Cardiac muscle cell (in vitro differentiated cells and primary cell): ENCODE measurements at regions not wholly inside any gene's neighbourhood (a gene's known extent, or its start where the extent isn't known, plus 50 kb on each side); places are given as distances from the start of the nearest gene placed in this dataset.

Experiments
- DNase-seq, 2 donors: peaks; one replicate each; pipeline versions ENCODE4 v3.0.0 to v3.0.0-alpha.2; 2010 to 2017; ENCODE audit warnings: low read depth in 1 of 2, low spot score in 1 of 2
- H3K27ac ChIP-seq: fragments of 200-600 bp; sonication (generic); 2 replicates; pipeline ENCODE4 v1.5.1; 2016
- H3K27me3 ChIP-seq: fragments of 200-600 bp; sonication (generic); 2 replicates; pipeline ENCODE4 v1.6.0; 2016; ENCODE audit warnings: control low read depth
- H3K36me3 ChIP-seq: fragments of 200-600 bp; sonication (generic); 2 replicates; pipeline ENCODE4 v1.5.1; 2016; ENCODE audit warnings: control low read depth
- H3K4me1 ChIP-seq: fragments of 200-600 bp; sonication (generic); 2 replicates; pipeline ENCODE4 v1.8.1; 2017; ENCODE audit warnings: low read depth, mild to moderate bottlenecking, mixed run types
- H3K4me3 ChIP-seq: fragments of 200-600 bp; sonication (generic); 2 replicates; pipeline ENCODE4 v1.5.1; 2016; ENCODE audit warnings: mild to moderate bottlenecking
- H3K9me3 ChIP-seq: fragments of 200-600 bp; sonication (generic); 2 replicates; pipeline ENCODE4 v1.5.1; 2017; ENCODE audit warnings: low read depth, mild to moderate bottlenecking, control low read depth
- CTCF ChIP-seq: IDR thresholded peaks from 2 replicates; pipeline ENCODE4 v1.5.1; 2012; ENCODE audit warnings: low read depth, mild to moderate bottlenecking, low read length

GRCh38 chr10:81116990-81117389 is 579.3 kb downstream of the SH2D4B start:
- DNase-seq: no peak
- Histone ChIP-seq H3K27me3 (no peaks in the 10 kb centered on the region), H3K27ac (no peak overlapping the region), H3K9me3 (no peaks in the 10 kb centered on the region), H3K4me1 (no peaks in the 10 kb centered on the region), H3K36me3 (no peaks in the 10 kb centered on the region), H3K4me3 (no peak overlapping the region)
- no peak for TF ChIP-seq CTCF

- no peak for TF ChIP-seq CTCF
Observed at GRCh38 chr10:81127931-81128330, 590.2 kb downstream of the SH2D4B start.

GRCh38 chr10:81130014-81130413 is 592.3 kb downstream of the SH2D4B start:
- Histone ChIP-seq H3K4me1 (no peaks in the 10 kb centered on the region), H3K27ac (no peak overlapping the region), H3K4me3 (no peak overlapping the region), H3K9me3 (no peaks in the 10 kb centered on the region), H3K36me3 (no peaks in the 10 kb centered on the region), H3K27me3 (no peaks in the 10 kb centered on the region)
- TF ChIP-seq CTCF: no peak
- DNase-seq: no peak

More at GRCh38 chr10:81127931-81128330, 590.2 kb downstream of the SH2D4B start:
- Histone ChIP-seq H3K36me3 (no peaks in the 10 kb centered on the region), H3K4me3 (no peak overlapping the region), H3K9me3 (no peaks in the 10 kb centered on the region), H3K4me1 (no peaks in the 10 kb centered on the region), H3K27me3 (no peaks in the 10 kb centered on the region), H3K27ac (no peak overlapping the region)
- no peak for DNase-seq

GRCh38 chr10:81135851-81136250 is 598.1 kb downstream of the SH2D4B start:
- Histone ChIP-seq H3K27me3 (no peaks in the 10 kb centered on the region), H3K27ac (no peak overlapping the region), H3K36me3 (no peaks in the 10 kb centered on the region), H3K4me3 (no peak overlapping the region), H3K9me3 (no peaks in the 10 kb centered on the region), H3K4me1 (no peaks in the 10 kb centered on the region)
- no peak for TF ChIP-seq CTCF
- no peak for DNase-seq

GRCh38 chr10:81136261-81136660 is 598.6 kb downstream of the SH2D4B start:
- no peaks in the 10 kb centered on the region for H3K27me3 ChIP-seq
- H3K4me3 ChIP-seq: no peak overlapping the region
- H3K36me3 ChIP-seq: no peaks in the 10 kb centered on the region
- H3K4me1 ChIP-seq: no peaks in the 10 kb centered on the region
- no peak for TF ChIP-seq CTCF
- H3K27ac ChIP-seq: no peak overlapping the region
- no peak for DNase-seq
- H3K9me3 ChIP-seq: no peaks in the 10 kb centered on the region

- no peak for DNase-seq
- no peaks in the 10 kb centered on the region for H3K36me3 ChIP-seq
- no peaks in the 10 kb centered on the region for H3K4me1 ChIP-seq
- no peak overlapping the region for H3K27ac ChIP-seq
- no peak for TF ChIP-seq CTCF
- H3K27me3 ChIP-seq: no peaks in the 10 kb centered on the region
- no peak overlapping the region for H3K4me3 ChIP-seq
- no peaks in the 10 kb centered on the region for H3K9me3 ChIP-seq
Observed at GRCh38 chr10:81145975-81146374, 608.3 kb downstream of the SH2D4B start.
